ENCODE measurements at regions not wholly inside any gene's neighbourhood (a gene's known extent, or its start where the extent isn't known, plus 50 kb on each side); places are given as distances from the start of the nearest gene placed in this dataset.

DNA sequence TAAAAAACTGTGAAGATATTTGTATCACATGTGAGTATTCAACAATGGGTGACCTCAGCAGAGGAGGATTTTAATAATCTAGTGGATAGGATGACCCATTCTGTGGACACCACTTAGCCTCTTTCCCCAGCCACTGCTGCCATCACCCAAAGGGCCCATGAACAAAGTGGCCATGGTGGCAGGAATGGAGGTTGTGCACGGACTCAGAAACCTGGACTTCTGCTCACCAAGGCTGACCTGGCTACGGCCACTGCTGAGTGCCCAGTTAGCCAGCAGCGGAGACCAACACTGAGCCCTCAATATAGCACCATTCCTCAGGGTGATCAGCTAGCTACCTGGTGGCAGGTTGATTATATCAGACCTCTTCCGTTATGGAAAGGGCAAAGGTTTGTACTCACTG lies 1410.4 kb upstream of the CDH9 start:
- H3K9me3 ChIP-seq (ENCODE audit: insufficient read depth, low read length): no peaks in the 10 kb centered on the region
- H3K27ac ChIP-seq (ENCODE audit: low read length): no peak overlapping the region
- H3K79me2 ChIP-seq (ENCODE audit: low read length): no peaks in the 10 kb centered on the region
- no peak overlapping the region for H2AFZ ChIP-seq (ENCODE audit: low read depth, low read length)
- no peaks in the 10 kb centered on the region for H4K20me1 ChIP-seq (ENCODE audit: insufficient read depth, low read length)
- H3K27me3 ChIP-seq (ENCODE audit: low read depth, low read length): no peaks in the 10 kb centered on the region
- no peaks in the 10 kb centered on the region for H3K4me1 ChIP-seq (ENCODE audit: low read length)
- H3K36me3 ChIP-seq (replicated peaks; ENCODE audit: low read depth, low read length): no peaks in the 10 kb centered on the region
- TF ChIP-seq EZH2phosphoT487 (IDR thresholded peaks at IDR 0.05; ENCODE audit: low read depth): no peak
- H3K4me3 ChIP-seq (ENCODE audit: low read length): no peak overlapping the region
- H3K4me2 ChIP-seq (ENCODE audit: low read length): no peak overlapping the region
- H3K9ac ChIP-seq (ENCODE audit: low read length): no peak overlapping the region

DNA sequence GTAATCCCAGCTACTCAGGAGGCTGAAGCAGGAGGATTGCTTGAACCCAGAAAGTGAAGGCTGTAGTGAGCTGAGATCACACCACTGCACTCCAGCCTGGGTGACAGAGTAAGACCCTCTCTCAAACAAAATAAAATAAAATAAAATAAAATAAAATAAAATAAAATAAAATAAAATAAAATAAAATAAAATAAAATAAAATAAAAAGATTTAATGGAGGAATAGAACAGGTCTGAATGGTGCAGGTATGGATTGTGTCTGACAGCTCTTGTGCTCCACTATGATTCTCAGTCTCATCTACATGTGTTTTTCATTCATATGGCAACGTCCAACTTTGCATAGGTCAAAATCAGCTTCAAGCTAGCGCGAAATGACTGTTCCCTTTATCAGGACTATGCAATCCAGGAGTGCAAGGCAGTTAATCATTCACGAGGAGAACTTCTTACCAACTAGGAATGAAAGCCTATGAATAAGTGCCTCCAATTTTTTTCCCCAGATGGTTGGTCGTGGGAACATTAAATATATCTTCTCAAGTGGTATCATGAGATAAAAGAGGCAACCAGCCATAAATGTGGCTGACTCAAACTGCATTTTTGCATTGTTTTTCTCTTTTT lies 1392.3 kb upstream of the CDH9 start:
- H4K20me1 ChIP-seq (ENCODE audit: insufficient read depth, low read length): no peaks in the 10 kb centered on the region
- H3K27me3 ChIP-seq (ENCODE audit: low read depth, low read length): no peaks in the 10 kb centered on the region
- H3K9me3 ChIP-seq (ENCODE audit: insufficient read depth, low read length): no peaks in the 10 kb centered on the region
- H3K4me1 ChIP-seq (ENCODE audit: low read length): no peaks in the 10 kb centered on the region
- no peaks in the 10 kb centered on the region for H3K36me3 ChIP-seq (replicated peaks; ENCODE audit: low read depth, low read length)
- H3K4me3 ChIP-seq (ENCODE audit: low read length): no peak overlapping the region
- no peak for TF ChIP-seq EZH2phosphoT487 (IDR thresholded peaks at IDR 0.05; ENCODE audit: low read depth)
- TF ChIP-seq, protein P1, sequence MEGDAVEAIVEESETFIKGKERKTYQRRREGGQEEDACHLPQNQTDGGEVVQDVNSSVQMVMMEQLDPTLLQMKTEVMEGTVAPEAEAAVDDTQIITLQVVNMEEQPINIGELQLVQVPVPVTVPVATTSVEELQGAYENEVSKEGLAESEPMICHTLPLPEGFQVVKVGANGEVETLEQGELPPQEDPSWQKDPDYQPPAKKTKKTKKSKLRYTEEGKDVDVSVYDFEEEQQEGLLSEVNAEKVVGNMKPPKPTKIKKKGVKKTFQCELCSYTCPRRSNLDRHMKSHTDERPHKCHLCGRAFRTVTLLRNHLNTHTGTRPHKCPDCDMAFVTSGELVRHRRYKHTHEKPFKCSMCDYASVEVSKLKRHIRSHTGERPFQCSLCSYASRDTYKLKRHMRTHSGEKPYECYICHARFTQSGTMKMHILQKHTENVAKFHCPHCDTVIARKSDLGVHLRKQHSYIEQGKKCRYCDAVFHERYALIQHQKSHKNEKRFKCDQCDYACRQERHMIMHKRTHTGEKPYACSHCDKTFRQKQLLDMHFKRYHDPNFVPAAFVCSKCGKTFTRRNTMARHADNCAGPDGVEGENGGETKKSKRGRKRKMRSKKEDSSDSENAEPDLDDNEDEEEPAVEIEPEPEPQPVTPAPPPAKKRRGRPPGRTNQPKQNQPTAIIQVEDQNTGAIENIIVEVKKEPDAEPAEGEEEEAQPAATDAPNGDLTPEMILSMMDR (IDR thresholded peaks at IDR 0.05; ENCODE audit: low read depth, low read length): no peak
- no peak overlapping the region for H3K4me2 ChIP-seq (ENCODE audit: low read length)
- H3K79me2 ChIP-seq (ENCODE audit: low read length): no peaks in the 10 kb centered on the region
- H3K27ac ChIP-seq (ENCODE audit: low read length): no peak overlapping the region
- no peak overlapping the region for H2AFZ ChIP-seq (ENCODE audit: low read depth, low read length)
- no peak overlapping the region for H3K9ac ChIP-seq (ENCODE audit: low read length)

DNA sequence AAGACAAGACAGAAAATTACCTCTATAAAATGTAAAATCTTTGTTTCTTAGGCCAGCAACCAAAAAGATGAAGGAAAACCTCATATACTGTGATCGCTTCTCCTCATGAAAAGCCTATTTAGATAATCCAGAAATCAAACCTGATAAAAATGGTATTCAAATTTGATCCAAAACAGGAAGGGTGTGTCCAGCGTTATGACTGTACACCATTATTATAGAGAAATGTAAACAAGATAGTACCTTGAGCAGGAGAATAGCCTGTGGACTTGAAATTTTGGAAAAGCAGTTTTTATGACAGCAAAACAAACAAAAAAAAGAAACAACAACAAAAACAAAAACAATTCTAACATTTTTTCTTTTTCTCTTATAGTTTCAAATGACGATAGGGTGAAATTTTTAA lies 1382.8 kb upstream of the CDH9 start:
- no peaks in the 10 kb centered on the region for H4K20me1 ChIP-seq (ENCODE audit: insufficient read depth, low read length)
- H3K9ac ChIP-seq (ENCODE audit: low read length): no peak overlapping the region
- no peaks in the 10 kb centered on the region for H3K36me3 ChIP-seq (replicated peaks; ENCODE audit: low read depth, low read length)
- H3K4me3 ChIP-seq (ENCODE audit: low read length): no peak overlapping the region
- H3K4me2 ChIP-seq (ENCODE audit: low read length): no peak overlapping the region
- no peak overlapping the region for H2AFZ ChIP-seq (ENCODE audit: low read depth, low read length)
- TF ChIP-seq EZH2phosphoT487 (IDR thresholded peaks at IDR 0.05; ENCODE audit: low read depth): no peak
- TF ChIP-seq, protein P1 (IDR thresholded peaks at IDR 0.05; ENCODE audit: low read depth, low read length): no peak
- no peaks in the 10 kb centered on the region for H3K4me1 ChIP-seq (ENCODE audit: low read length)
- no peaks in the 10 kb centered on the region for H3K27me3 ChIP-seq (ENCODE audit: low read depth, low read length)
- H3K27ac ChIP-seq (ENCODE audit: low read length): no peak overlapping the region
- H3K79me2 ChIP-seq (ENCODE audit: low read length): no peaks in the 10 kb centered on the region
- H3K9me3 ChIP-seq (ENCODE audit: insufficient read depth, low read length): no peaks in the 10 kb centered on the region

DNA sequence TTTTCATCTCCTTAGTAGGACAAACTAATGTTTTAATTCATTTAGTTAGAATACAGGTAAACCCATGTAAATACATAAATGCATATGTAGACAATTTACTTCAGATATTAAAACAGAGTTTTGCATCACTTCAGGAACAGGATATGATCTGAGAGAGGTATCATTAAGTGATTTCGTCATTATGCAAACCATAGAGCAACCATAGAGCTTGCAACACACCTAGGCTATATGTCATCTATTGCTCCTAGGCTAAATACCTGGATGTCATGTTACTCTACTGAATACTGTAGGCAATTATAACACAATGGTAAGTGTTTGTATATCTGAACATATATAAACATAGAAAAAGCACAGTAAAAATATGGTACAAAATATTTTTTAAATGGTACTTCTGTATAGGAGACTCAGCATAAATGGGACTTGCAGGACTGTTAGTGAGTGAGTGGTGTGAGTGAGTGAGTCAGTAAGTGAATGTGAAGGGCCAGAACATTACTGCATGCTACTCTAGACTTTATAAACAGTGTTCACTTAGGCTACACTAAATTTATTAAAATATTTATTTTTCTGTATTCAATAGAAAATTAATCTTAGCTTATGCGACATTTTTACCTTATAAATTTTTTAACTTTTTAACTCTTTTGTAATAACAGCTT lies 1377.5 kb upstream of the CDH9 start:
- H4K20me1 ChIP-seq (ENCODE audit: insufficient read depth, low read length): no peaks in the 10 kb centered on the region
- H2AFZ ChIP-seq (ENCODE audit: low read depth, low read length): no peak overlapping the region

More for the DNA sequence above, 1377.5 kb upstream of the CDH9 start:
- Histone ChIP-seq H3K27me3 (ENCODE audit: low read depth, low read length) (no peaks in the 10 kb centered on the region), H3K4me3 (ENCODE audit: low read length) (no peak overlapping the region), H3K4me1 (ENCODE audit: low read length) (no peaks in the 10 kb centered on the region), H3K9ac (ENCODE audit: low read length) (no peak overlapping the region), H3K79me2 (ENCODE audit: low read length) (no peaks in the 10 kb centered on the region), H3K4me2 (ENCODE audit: low read length) (no peak overlapping the region), H3K36me3 (replicated peaks; ENCODE audit: low read depth, low read length) (no peaks in the 10 kb centered on the region), H3K27ac (ENCODE audit: low read length) (no peak overlapping the region), H3K9me3 (ENCODE audit: insufficient read depth, low read length) (no peaks in the 10 kb centered on the region)
- TF ChIP-seq, protein P1 (IDR thresholded peaks at IDR 0.05; ENCODE audit: low read depth, low read length): no peak
- TF ChIP-seq EZH2phosphoT487 (IDR thresholded peaks at IDR 0.05; ENCODE audit: low read depth): no peak

All from OCI-LY3 (cell line).